Activated CD4-positive, alpha-beta T cell treated with anti-CD3 and anti-CD28 coated beads for 36 hours (primary cell): ENCODE measurements at regions not wholly inside any gene's neighbourhood (a gene's known extent, or its start where the extent isn't known, plus 50 kb on each side); places are given as distances from the start of the nearest gene placed in this dataset.

Source experiments
- ATAC-seq: fragments of 200-7000 bp; cut with Tn5 transposase; one replicate; pipeline ENCODE4 v1.10.0; 2021; ENCODE audit warnings: mild to moderate bottlenecking, moderate library complexity
- CTCF ChIA-PET: fragments of 350-600 bp; sonication (Branson Sonifier 250); formaldehyde crosslinking; loops from one replicate; lab custom pipeline; 2021; ENCODE audit warnings: antibody characterized with exemption; lab: Charles Lee
- POLR2A ChIA-PET: fragments of 350-600 bp; sonication (Branson Sonifier 250); formaldehyde crosslinking; loops from one replicate; lab custom pipeline; 2021; ENCODE audit warnings: antibody characterized with exemption, inconsistent platforms; lab: Charles Lee
- DNase-seq: peaks from one replicate; pipeline ENCODE4 v3.0.0-alpha.2; 2020
- H3K27ac Mint-ChIP-seq: one replicate; pipeline ENCODE4 v1.8.0; 2021; ENCODE audit warnings: mixed read lengths
- H3K27me3 Mint-ChIP-seq: one replicate; pipeline ENCODE4 v1.8.0; 2021; ENCODE audit warnings: mixed read lengths
- H3K36me3 Mint-ChIP-seq: one replicate; pipeline ENCODE4 v1.8.0; 2021; ENCODE audit warnings: low read depth, mixed read lengths
- H3K4me1 Mint-ChIP-seq: one replicate; pipeline ENCODE4 v1.8.0; 2021; ENCODE audit warnings: mixed read lengths
- H3K4me3 Mint-ChIP-seq: one replicate; pipeline ENCODE4 v1.8.0; 2021; ENCODE audit warnings: mild to moderate bottlenecking, moderate library complexity, mixed read lengths
- H3K9me3 Mint-ChIP-seq: one replicate; pipeline ENCODE4 v1.8.0; 2021; ENCODE audit warnings: low read depth, mixed read lengths
- intact Hi-C, 2 experiments: fragments of 100-400 bp; cut with DNase I in 1 of 2; cut with micrococcal nuclease in 1 of 2; formaldehyde crosslinking; loops; one replicate each; pipeline versions ENCODE4 v1.14.2 to v1.15.1; 2022 to 2024; cut with DNase I, micrococcal nuclease

GRCh38 chr22:49466878-49467595 lies 360.6 kb downstream of the BRD1 start:
- CTCF ChIA-PET, result no interaction called here
- POLR2A ChIA-PET, result no interaction called here
- H3K27me3 Mint-ChIP-seq, result no peaks in the 10 kb centered on the region
- H3K27ac Mint-ChIP-seq, result no peak overlapping the region
- no peak overlapping the region for H3K4me3 Mint-ChIP-seq
- intact Hi-C loops, result no loop called here
- DNase-seq (no peak), ATAC-seq (no peak)
- H3K36me3 Mint-ChIP-seq, result peaks cover 1% of the 10 kb centered on the region
- no peaks in the 10 kb centered on the region for H3K9me3 Mint-ChIP-seq
- H3K4me1 Mint-ChIP-seq, result no peaks in the 10 kb centered on the region

GRCh38 chr22:49464037-49464436 lies 363.6 kb downstream of the BRD1 start:
- Mint-ChIP-seq H3K4me1 (no peaks in the 10 kb centered on the region), H3K36me3 (no peaks in the 10 kb centered on the region), H3K27ac (no peak overlapping the region), H3K27me3 (no peaks in the 10 kb centered on the region), H3K4me3 (no peak overlapping the region), H3K9me3 (no peaks in the 10 kb centered on the region)
- no peak for DNase-seq
- POLR2A ChIA-PET, result no interaction called here
- ATAC-seq, result no peak
- CTCF ChIA-PET, result no interaction called here
- intact Hi-C loops, result loop anchor here in 1 of 2 experiments (5.0 kb wide), 1 partner anchor 1127 kb away; no protein-coding TSS in a partner anchor

DNA sequence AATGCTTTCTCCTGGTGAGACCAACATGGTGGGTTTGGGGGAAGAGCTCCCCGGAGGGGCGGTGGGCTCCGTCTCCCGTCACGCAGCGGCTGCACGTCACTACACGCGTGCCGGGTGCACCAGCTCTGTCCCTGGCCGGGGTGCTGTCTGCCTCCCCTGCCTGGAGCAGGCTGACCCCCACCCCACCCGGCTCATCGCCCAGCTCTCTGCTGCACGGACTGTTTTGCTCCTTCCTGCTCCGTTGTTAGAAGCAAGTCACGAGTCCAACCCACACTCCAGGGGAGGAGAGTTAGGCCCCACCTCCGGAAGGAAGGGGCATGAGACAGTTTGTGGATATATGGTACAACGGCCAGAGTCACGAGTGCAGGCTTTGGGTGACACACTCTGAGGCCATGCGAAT lies 364.9 kb downstream of the BRD1 start:
- Mint-ChIP-seq H3K4me1 (no peaks in the 10 kb centered on the region), H3K9me3 (no peaks in the 10 kb centered on the region), H3K27ac (no peak overlapping the region), H3K36me3 (no peaks in the 10 kb centered on the region), H3K4me3 (no peak overlapping the region), H3K27me3 (no peaks in the 10 kb centered on the region)
- intact Hi-C loops, result loop anchor here in 1 of 2 experiments (5.0 kb wide), 1 partner anchor 1125 kb away; no protein-coding TSS in a partner anchor
- peak; percentile 26 for ATAC-seq
- ChIA-PET POLR2A (no interaction called here), CTCF (no interaction called here)
- DNase-seq, result no peak

GRCh38 chr22:49462291-49462690 lies 365.4 kb downstream of the BRD1 start:
- H3K4me3 Mint-ChIP-seq, result no peak overlapping the region
- CTCF ChIA-PET, result no interaction called here
- no peaks in the 10 kb centered on the region for H3K27me3 Mint-ChIP-seq
- intact Hi-C loops, result loop anchor here in 1 of 2 experiments (5.0 kb wide), 1 partner anchor 1125 kb away; no protein-coding TSS in a partner anchor
- H3K27ac Mint-ChIP-seq, result no peak overlapping the region
- H3K9me3 Mint-ChIP-seq, result no peaks in the 10 kb centered on the region
- DNase-seq, result no peak
- no peaks in the 10 kb centered on the region for H3K4me1 Mint-ChIP-seq
- POLR2A ChIA-PET, result no interaction called here
- H3K36me3 Mint-ChIP-seq, result no peaks in the 10 kb centered on the region
- no peak for ATAC-seq

- Mint-ChIP-seq H3K4me3 (no peak overlapping the region), H3K36me3 (no peaks in the 10 kb centered on the region), H3K27ac (no peak overlapping the region)
Observed at GRCh38 chr22:49461674-49462073, 366.0 kb downstream of the BRD1 start.

GRCh38 chr22:49460592-49461281 lies 366.9 kb downstream of the BRD1 start:
- ATAC-seq (no peak), DNase-seq (no peak)
- H3K4me3 Mint-ChIP-seq, result no peak overlapping the region
- H3K4me1 Mint-ChIP-seq, result no peaks in the 10 kb centered on the region
- no peaks in the 10 kb centered on the region for H3K36me3 Mint-ChIP-seq
- intact Hi-C loops, result loop anchor here in 1 of 2 experiments (5.0 kb wide), 1 partner anchor 1123 kb away; no protein-coding TSS in a partner anchor
- POLR2A ChIA-PET, result no interaction called here
- no peaks in the 10 kb centered on the region for H3K27me3 Mint-ChIP-seq
- no peaks in the 10 kb centered on the region for H3K9me3 Mint-ChIP-seq
- CTCF ChIA-PET, result no interaction called here
- no peak overlapping the region for H3K27ac Mint-ChIP-seq

More at GRCh38 chr22:49461674-49462073, 366.0 kb downstream of the BRD1 start:
- H3K4me1 Mint-ChIP-seq, result no peaks in the 10 kb centered on the region
- POLR2A ChIA-PET, result no interaction called here
- CTCF ChIA-PET, result no interaction called here
- ATAC-seq (no peak), DNase-seq (no peak)
- no peaks in the 10 kb centered on the region for H3K27me3 Mint-ChIP-seq
- no peaks in the 10 kb centered on the region for H3K9me3 Mint-ChIP-seq
- intact Hi-C loops, result loop anchor here in 1 of 2 experiments (5.0 kb wide), 1 partner anchor 1124 kb away; no protein-coding TSS in a partner anchor

GRCh38 chr22:49460091-49460490 lies 367.6 kb downstream of the BRD1 start:
- no peak overlapping the region for H3K27ac Mint-ChIP-seq
- ATAC-seq, result no peak
- no peaks in the 10 kb centered on the region for H3K36me3 Mint-ChIP-seq
- intact Hi-C loops, result loop anchor here in 1 of 2 experiments (5.0 kb wide), 1 partner anchor 1123 kb away; no protein-coding TSS in a partner anchor
- no peaks in the 10 kb centered on the region for H3K27me3 Mint-ChIP-seq
- no peak for DNase-seq
- no peak overlapping the region for H3K4me3 Mint-ChIP-seq
- H3K9me3 Mint-ChIP-seq, result no peaks in the 10 kb centered on the region
- ChIA-PET POLR2A (no interaction called here), CTCF (no interaction called here)
- H3K4me1 Mint-ChIP-seq, result no peaks in the 10 kb centered on the region

GRCh38 chr22:49458708-49459099 lies 369.0 kb downstream of the BRD1 start:
- Mint-ChIP-seq H3K4me1 (no peaks in the 10 kb centered on the region), H3K27me3 (no peaks in the 10 kb centered on the region), H3K36me3 (no peaks in the 10 kb centered on the region), H3K4me3 (no peak overlapping the region), H3K9me3 (no peaks in the 10 kb centered on the region), H3K27ac (no peak overlapping the region)
- ChIA-PET POLR2A (no interaction called here), CTCF (no interaction called here)
- ATAC-seq (no peak), DNase-seq (no peak)
- intact Hi-C loops, result no loop called here

DNA sequence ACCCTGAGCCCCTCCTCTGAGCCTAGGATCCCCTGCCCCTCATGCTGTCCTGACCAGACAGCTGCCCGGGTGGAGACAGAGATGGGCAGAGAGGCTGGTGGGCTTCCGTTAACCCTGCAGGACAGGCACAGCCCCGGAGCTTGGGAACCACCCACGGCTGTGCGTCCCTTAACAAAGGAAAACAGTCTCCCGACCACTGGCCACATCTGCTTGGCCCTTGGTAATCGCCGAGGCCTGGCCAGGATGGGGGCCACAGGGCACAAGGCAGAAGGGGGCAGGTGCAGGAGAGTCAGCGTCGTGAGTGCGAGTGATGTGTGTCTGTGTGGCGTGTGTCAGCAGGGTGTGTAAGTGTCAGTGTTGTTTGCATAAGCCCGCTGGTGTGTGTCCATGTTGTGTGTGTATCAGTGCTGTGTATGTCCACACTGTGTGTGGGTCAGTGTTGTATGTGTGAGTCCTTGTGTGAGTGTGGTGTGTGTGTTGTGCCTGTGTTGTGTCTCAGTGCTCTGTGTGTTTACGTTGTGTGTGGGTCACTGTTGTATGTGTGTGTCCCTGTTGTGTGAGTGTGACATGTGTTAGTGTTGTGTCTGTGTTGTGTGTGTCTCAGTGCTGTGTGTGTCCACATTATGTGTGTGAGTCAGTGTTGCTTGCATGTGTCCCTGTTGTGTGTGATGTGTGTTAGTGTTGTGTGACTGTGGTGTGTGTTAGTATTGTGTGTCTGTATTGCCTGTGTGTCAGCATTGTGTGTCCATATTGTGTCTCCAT lies 369.5 kb downstream of the BRD1 start:
- intact Hi-C loops, result no loop called here
- Mint-ChIP-seq H3K36me3 (no peaks in the 10 kb centered on the region), H3K4me1 (no peaks in the 10 kb centered on the region), H3K27me3 (no peaks in the 10 kb centered on the region), H3K4me3 (no peak overlapping the region), H3K27ac (no peak overlapping the region), H3K9me3 (no peaks in the 10 kb centered on the region)
- ChIA-PET CTCF (no interaction called here), POLR2A (no interaction called here)
- no peak for DNase-seq
- ATAC-seq, result no peak

- ATAC-seq (no peak), DNase-seq (no peak)
- intact Hi-C loops, result no loop called here
- Mint-ChIP-seq H3K36me3 (no peaks in the 10 kb centered on the region), H3K27me3 (no peaks in the 10 kb centered on the region), H3K4me3 (no peak overlapping the region), H3K27ac (no peak overlapping the region), H3K4me1 (no peaks in the 10 kb centered on the region), H3K9me3 (no peaks in the 10 kb centered on the region)
- CTCF ChIA-PET, result no interaction called here
- POLR2A ChIA-PET, result no interaction called here
Observed at GRCh38 chr22:49457146-49457545, 370.5 kb downstream of the BRD1 start.

DNA sequence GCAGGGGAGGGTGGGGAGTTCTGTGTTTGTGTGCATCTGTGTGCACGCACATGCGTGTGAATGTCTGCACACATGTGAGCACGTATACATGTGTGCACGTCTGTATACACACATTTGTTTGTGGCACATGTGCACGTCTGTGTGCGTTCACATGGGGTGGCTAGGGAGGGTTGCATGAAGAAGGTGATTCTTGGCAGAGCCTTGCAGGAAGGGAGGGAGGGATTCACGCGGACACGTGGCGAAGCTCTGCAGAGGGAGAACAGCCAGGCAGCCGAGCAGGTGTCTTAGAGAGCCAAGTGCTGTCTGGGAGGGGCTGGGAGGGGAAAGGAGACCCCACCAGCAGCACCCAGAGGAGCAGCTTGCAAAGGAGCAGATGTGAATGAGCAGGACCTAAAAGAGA lies 372.1 kb downstream of the BRD1 start:
- Mint-ChIP-seq H3K4me1 (no peaks in the 10 kb centered on the region), H3K4me3 (no peak overlapping the region), H3K9me3 (no peaks in the 10 kb centered on the region), H3K36me3 (no peaks in the 10 kb centered on the region), H3K27ac (no peak overlapping the region), H3K27me3 (peaks cover 2% of the 10 kb centered on the region)
- intact Hi-C loops, result no loop called here
- ChIA-PET CTCF (no interaction called here), POLR2A (no interaction called here)
- ATAC-seq (no peak), DNase-seq (no peak)
